Liver (tissue), 3 donors: ENCODE measurements at regions not wholly inside any gene's neighbourhood (a gene's known extent, or its start where the extent isn't known, plus 50 kb on each side); places are given as distances from the start of the nearest gene placed in this dataset.

Experiments
- NR2F2 ChIP-seq: IDR thresholded peaks from 2 replicates; pipeline ENCODE4 v1.6.1; 2016; ENCODE audit warnings: antibody characterized with exemption
- RAD21 ChIP-seq, 2 donors: IDR thresholded peaks; 2 replicates each; pipeline ENCODE4 v1.6.1; 2016; ENCODE audit warnings: antibody characterized with exemption in 2 of 2, mild to moderate bottlenecking in 2 of 2
- SP1 ChIP-seq: IDR thresholded peaks from 2 replicates; pipeline ENCODE4 v1.6.1; 2018; ENCODE audit warnings: antibody characterized with exemption, mild to moderate bottlenecking
- TF ChIP-seq, protein P1 (sequence below): fragments of 150-350 bp; IDR thresholded peaks from 2 replicates; pipeline ENCODE4 v1.5.1; 2017; ENCODE audit warnings: improper control_type of control experiment, low read depth, low read length; ENCODE audit not compliant: missing input control
- donor health status: healthy.
- donor health status: healthy.

DNA sequence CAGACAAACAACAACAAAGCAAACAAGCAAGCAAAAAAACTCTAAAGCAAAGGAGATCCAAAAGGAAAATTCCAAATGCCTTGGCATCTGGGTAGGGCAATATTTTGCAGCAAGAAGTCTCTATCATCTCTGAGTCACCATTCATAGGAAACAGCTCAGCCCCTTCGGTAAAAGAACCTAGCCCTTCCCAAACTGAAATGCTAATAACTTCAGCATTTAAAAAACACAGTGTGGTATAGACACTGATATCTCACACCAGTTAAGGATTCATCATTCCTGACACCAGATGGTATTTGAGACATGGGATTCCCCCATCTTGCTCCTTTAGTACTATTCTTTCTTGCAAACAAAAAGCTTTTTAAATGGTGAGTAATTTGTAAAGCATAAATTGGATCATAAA lies 491.8 kb downstream of the TXNL1 start:
- TF ChIP-seq RAD21 (IDR thresholded peaks at IDR 0.05): no peak
- TF ChIP-seq NR2F2: no peak
- TF ChIP-seq, protein P1, sequence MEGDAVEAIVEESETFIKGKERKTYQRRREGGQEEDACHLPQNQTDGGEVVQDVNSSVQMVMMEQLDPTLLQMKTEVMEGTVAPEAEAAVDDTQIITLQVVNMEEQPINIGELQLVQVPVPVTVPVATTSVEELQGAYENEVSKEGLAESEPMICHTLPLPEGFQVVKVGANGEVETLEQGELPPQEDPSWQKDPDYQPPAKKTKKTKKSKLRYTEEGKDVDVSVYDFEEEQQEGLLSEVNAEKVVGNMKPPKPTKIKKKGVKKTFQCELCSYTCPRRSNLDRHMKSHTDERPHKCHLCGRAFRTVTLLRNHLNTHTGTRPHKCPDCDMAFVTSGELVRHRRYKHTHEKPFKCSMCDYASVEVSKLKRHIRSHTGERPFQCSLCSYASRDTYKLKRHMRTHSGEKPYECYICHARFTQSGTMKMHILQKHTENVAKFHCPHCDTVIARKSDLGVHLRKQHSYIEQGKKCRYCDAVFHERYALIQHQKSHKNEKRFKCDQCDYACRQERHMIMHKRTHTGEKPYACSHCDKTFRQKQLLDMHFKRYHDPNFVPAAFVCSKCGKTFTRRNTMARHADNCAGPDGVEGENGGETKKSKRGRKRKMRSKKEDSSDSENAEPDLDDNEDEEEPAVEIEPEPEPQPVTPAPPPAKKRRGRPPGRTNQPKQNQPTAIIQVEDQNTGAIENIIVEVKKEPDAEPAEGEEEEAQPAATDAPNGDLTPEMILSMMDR: no peak
- no peak for TF ChIP-seq SP1
